ENCODE measurements at regions not wholly inside any gene's neighbourhood (a gene's known extent, or its start where the extent isn't known, plus 50 kb on each side); places are given as distances from the start of the nearest gene placed in this dataset.
"Not testable (repeated sequence)": the region's sequence is repeated elsewhere in the genome, so short reads cannot be mapped to it uniquely, and the experiment has no call there.

- Histone ChIP-seq H3K4me3 (no peak overlapping the region), H3K4me1 (no peaks in the 10 kb centered on the region), H3K27me3 (no peaks in the 10 kb centered on the region), H3K9me3 (peaks cover 0 to 12% of the 10 kb centered on the region in 2 donors), H3K27ac (no peak overlapping the region), H3K36me3 (no peaks in the 10 kb centered on the region)
- DNase-seq (ENCODE audit: low spot score) = no peak
- no peak for TF ChIP-seq CTCF (IDR thresholded peaks at IDR 0.05)
Measured at GRCh38 chr7:68828575-68828974, 769.7 kb upstream of the AUTS2 start.

GRCh38 chr7:68833422-68833821 lies 764.9 kb upstream of the AUTS2 start:
- H3K4me1 ChIP-seq = no peaks in the 10 kb centered on the region
- H3K4me3 ChIP-seq = no peak overlapping the region
- no peak for DNase-seq (ENCODE audit: low spot score)
- H3K27ac ChIP-seq = no peak overlapping the region
- no peak for TF ChIP-seq CTCF (IDR thresholded peaks at IDR 0.05)
- H3K36me3 ChIP-seq = no peaks in the 10 kb centered on the region
- H3K27me3 ChIP-seq = no peaks in the 10 kb centered on the region
- no peaks in the 10 kb centered on the region for H3K9me3 ChIP-seq

- no peak for TF ChIP-seq CTCF (IDR thresholded peaks at IDR 0.05)
- Histone ChIP-seq H3K4me1 (no peaks in the 10 kb centered on the region), H3K9me3 (no peaks in the 10 kb centered on the region), H3K27ac (no peak overlapping the region), H3K4me3 (no peak overlapping the region), H3K27me3 (no peaks in the 10 kb centered on the region), H3K36me3 (no peaks in the 10 kb centered on the region)
- no peak for DNase-seq (ENCODE audit: low spot score)
Measured at GRCh38 chr7:68839014-68839413, 759.3 kb upstream of the AUTS2 start.

GRCh38 chr7:68840991-68841390 lies 757.3 kb upstream of the AUTS2 start:
- no peaks in the 10 kb centered on the region for H3K9me3 ChIP-seq
- no peak overlapping the region for H3K27ac ChIP-seq
- no peaks in the 10 kb centered on the region for H3K4me1 ChIP-seq
- H3K4me3 ChIP-seq = no peak overlapping the region
- H3K36me3 ChIP-seq = no peaks in the 10 kb centered on the region
- H3K27me3 ChIP-seq = no peaks in the 10 kb centered on the region
- TF ChIP-seq CTCF (IDR thresholded peaks at IDR 0.05) = no peak
- DNase-seq (ENCODE audit: low spot score) = no peak

DNA sequence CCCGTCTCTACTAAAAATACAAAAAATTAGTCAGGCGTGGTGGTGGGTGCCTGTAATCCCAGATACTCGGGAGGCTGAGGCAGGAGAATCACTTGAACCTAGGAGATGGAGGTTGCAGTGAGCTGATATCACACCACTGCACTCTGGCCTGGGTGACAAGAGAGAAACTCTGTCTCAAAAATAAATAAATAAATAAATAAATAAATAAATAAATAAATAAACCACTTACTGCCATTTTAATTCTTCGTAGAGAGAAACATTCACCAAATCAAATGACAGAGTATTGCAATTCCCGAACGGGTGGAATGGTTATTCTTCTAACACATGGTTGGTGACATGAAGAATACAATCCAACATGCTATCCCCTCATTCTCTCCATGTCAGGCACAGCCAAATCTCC lies 754.3 kb upstream of the AUTS2 start:
- not testable (repeated sequence) for H3K4me3 ChIP-seq; H3K36me3 ChIP-seq; DNase-seq (ENCODE audit: low spot score); H3K4me1 ChIP-seq; H3K9me3 ChIP-seq; H3K27me3 ChIP-seq; H3K27ac ChIP-seq

- Histone ChIP-seq H3K9me3 (no peaks in the 10 kb centered on the region), H3K36me3 (no peaks in the 10 kb centered on the region), H3K4me3 (no peak overlapping the region), H3K27ac (no peak overlapping the region), H3K4me1 (no peaks in the 10 kb centered on the region), H3K27me3 (no peaks in the 10 kb centered on the region)
- no peak for TF ChIP-seq CTCF (IDR thresholded peaks at IDR 0.05)
- no peak for DNase-seq (ENCODE audit: low spot score)
Measured at GRCh38 chr7:68846811-68847325, 751.4 kb upstream of the AUTS2 start.
